ENCODE measurements at regions not wholly inside any gene's neighbourhood (a gene's known extent, or its start where the extent isn't known, plus 50 kb on each side); places are given as distances from the start of the nearest gene placed in this dataset.

DNA sequence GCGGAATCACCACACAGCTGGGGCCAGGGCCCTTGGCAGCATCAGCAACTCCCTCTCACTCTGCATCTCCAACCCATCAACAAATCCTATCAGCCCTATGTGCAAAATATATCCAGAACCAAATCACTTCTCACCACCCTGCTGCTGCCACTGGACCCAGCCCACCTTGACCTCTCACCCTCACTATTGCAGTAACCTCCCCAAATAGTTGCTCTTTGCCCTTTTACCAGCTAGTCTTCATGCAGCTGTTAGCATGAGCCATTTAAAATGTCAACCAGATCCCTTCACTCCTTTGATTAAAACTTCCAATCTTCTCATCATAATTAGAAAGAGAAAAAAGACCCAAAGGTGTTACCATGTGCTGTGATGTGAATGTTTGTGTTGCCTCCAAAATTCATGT is 155.7 kb upstream of the IRF2BP2 start:
- H2AFZ ChIP-seq (ENCODE audit: control insufficient read depth, low read length): no peak overlapping the region
- no peaks in the 10 kb centered on the region for H4K20me1 ChIP-seq (ENCODE audit: control insufficient read depth, extremely low read depth, insufficient read depth, low read length)
- no peaks in the 10 kb centered on the region for H3K36me3 ChIP-seq (ENCODE audit: control insufficient read depth in 2 of 2, extremely low read depth in 1 of 2, insufficient read depth in 2 of 2, low read length in 2 of 2)
- H3K4me3 ChIP-seq (ENCODE audit: control insufficient read depth in 2 of 3, extremely low read depth in 1 of 3, insufficient read depth in 2 of 3, low read depth in 1 of 3, low read length in 3 of 3): no peak overlapping the region
- no peaks in the 10 kb centered on the region for H3K4me1 ChIP-seq (ENCODE audit: control insufficient read depth, extremely low read depth, insufficient read depth, low read length)
- no peaks in the 10 kb centered on the region for H3K79me2 ChIP-seq (ENCODE audit: control insufficient read depth, insufficient read depth, low read length)
- FAIRE-seq (no peak), DNase-seq (ENCODE audit: low read depth, low spot score) (no peak)
- no peak overlapping the region for H3K9ac ChIP-seq (ENCODE audit: control insufficient read depth, extremely low read depth, insufficient read depth, low read length)
- no peaks in the 10 kb centered on the region for H3K9me1 ChIP-seq (ENCODE audit: control insufficient read depth, extremely low read depth, insufficient read depth, low read length)
- TF ChIP-seq CTCF (optimal IDR thresholded peaks at IDR 0.05 in 1 of 3, IDR thresholded peaks at IDR 0.05 in 1 of 3, conservative IDR thresholded peaks at IDR 0.05 in 1 of 3; ENCODE audit: extremely low read depth in 1 of 3, insufficient read depth in 2 of 3, low read length in 3 of 3) (no peak), EZH2 (IDR thresholded peaks at IDR 0.05; ENCODE audit: low read length) (no peak)
- H3K9me3 ChIP-seq (ENCODE audit: control insufficient read depth, low read depth, low read length): no peaks in the 10 kb centered on the region
- dilution Hi-C loops (cut with MboI; ENCODE audit: extremely low pct_ligation_motif_present, low sequenced_read_pairs): no loop called here
- no peak overlapping the region for H3K4me2 ChIP-seq (ENCODE audit: control insufficient read depth, extremely low read depth, insufficient read depth, low read depth, low read length)
- no peak overlapping the region for H3K27ac ChIP-seq (ENCODE audit: control insufficient read depth, insufficient read depth, low read length)
- no peaks in the 10 kb centered on the region for H3K27me3 ChIP-seq (ENCODE audit: control insufficient read depth, extremely low read depth, insufficient read depth, low read length)

DNA sequence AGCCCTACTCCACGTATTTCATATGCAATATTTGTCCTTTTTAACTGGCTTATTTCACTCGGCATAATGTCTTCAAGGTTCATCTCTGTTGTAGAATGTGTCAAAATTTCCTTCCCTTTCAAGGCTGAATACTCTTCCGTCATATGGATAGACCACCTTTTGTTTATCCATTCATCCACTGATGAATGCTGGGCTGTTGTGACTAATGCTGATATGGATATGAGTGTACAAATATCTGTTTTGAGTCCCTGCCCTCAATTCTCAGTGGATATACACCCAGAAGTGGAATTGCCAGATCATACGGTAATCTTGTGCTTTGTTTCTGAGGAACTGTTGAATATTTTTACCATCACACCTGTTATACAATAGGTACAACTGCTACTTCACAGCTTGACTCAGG is 155.2 kb upstream of the IRF2BP2 start:
- TF ChIP-seq EZH2 (IDR thresholded peaks at IDR 0.05; ENCODE audit: low read length): no peak
- no peak for TF ChIP-seq CTCF (optimal IDR thresholded peaks at IDR 0.05 in 1 of 3, IDR thresholded peaks at IDR 0.05 in 1 of 3, conservative IDR thresholded peaks at IDR 0.05 in 1 of 3; ENCODE audit: extremely low read depth in 1 of 3, insufficient read depth in 2 of 3, low read length in 3 of 3)
- DNase-seq (ENCODE audit: low read depth, low spot score) (no peak), FAIRE-seq (no peak)
- no peak overlapping the region for H2AFZ ChIP-seq (ENCODE audit: control insufficient read depth, low read length)
- no peak overlapping the region for H3K4me3 ChIP-seq (ENCODE audit: control insufficient read depth in 2 of 3, extremely low read depth in 1 of 3, insufficient read depth in 2 of 3, low read depth in 1 of 3, low read length in 3 of 3)
- no peak overlapping the region for H3K27ac ChIP-seq (ENCODE audit: control insufficient read depth, insufficient read depth, low read length)
- H3K9me3 ChIP-seq (ENCODE audit: control insufficient read depth, low read depth, low read length): no peaks in the 10 kb centered on the region
- H3K9ac ChIP-seq (ENCODE audit: control insufficient read depth, extremely low read depth, insufficient read depth, low read length): no peak overlapping the region
- no peaks in the 10 kb centered on the region for H3K36me3 ChIP-seq (ENCODE audit: control insufficient read depth in 2 of 2, extremely low read depth in 1 of 2, insufficient read depth in 2 of 2, low read length in 2 of 2)
- no peaks in the 10 kb centered on the region for H3K9me1 ChIP-seq (ENCODE audit: control insufficient read depth, extremely low read depth, insufficient read depth, low read length)
- H3K4me2 ChIP-seq (ENCODE audit: control insufficient read depth, extremely low read depth, insufficient read depth, low read depth, low read length): no peak overlapping the region
- dilution Hi-C loops (cut with MboI; ENCODE audit: extremely low pct_ligation_motif_present, low sequenced_read_pairs): no loop called here
- H4K20me1 ChIP-seq (ENCODE audit: control insufficient read depth, extremely low read depth, insufficient read depth, low read length): no peaks in the 10 kb centered on the region
- H3K4me1 ChIP-seq (ENCODE audit: control insufficient read depth, extremely low read depth, insufficient read depth, low read length): no peaks in the 10 kb centered on the region
- no peaks in the 10 kb centered on the region for H3K79me2 ChIP-seq (ENCODE audit: control insufficient read depth, insufficient read depth, low read length)
- no peaks in the 10 kb centered on the region for H3K27me3 ChIP-seq (ENCODE audit: control insufficient read depth, extremely low read depth, insufficient read depth, low read length)
